ENCODE measurements at regions not wholly inside any gene's neighbourhood (a gene's known extent, or its start where the extent isn't known, plus 50 kb on each side); places are given as distances from the start of the nearest gene placed in this dataset.

GRCh38 chr13:56347014-56347413 is 793.7 kb upstream of the PRR20A start:
- no peaks in the 10 kb centered on the region for H3K36me3 ChIP-seq (ENCODE audit: control insufficient read depth in 2 of 2, extremely low read depth in 1 of 2, insufficient read depth in 2 of 2, low read length in 2 of 2)
- ChIA-PET CTCF (no interaction called here), POLR2A (no interaction called here)
- FAIRE-seq (no peak), DNase-seq (ENCODE audit: low read depth, low spot score) (no peak)
- no peak overlapping the region for H3K4me3 ChIP-seq (replicated peaks in 1 of 3; ENCODE audit: insufficient read depth in 1 of 3, low read depth in 1 of 3, low read length in 3 of 3)
- H3K79me2 ChIP-seq (ENCODE audit: control insufficient read depth, insufficient read depth, low read length) = no peaks in the 10 kb centered on the region
- no peaks in the 10 kb centered on the region for H4K20me1 ChIP-seq (replicated peaks; ENCODE audit: control insufficient read depth, extremely low read depth, insufficient read depth, low read length)
- H3K4me1 ChIP-seq (ENCODE audit: control insufficient read depth, extremely low read depth, insufficient read depth, low read length) = no peaks in the 10 kb centered on the region
- intact Hi-C loops (cut with micrococcal nuclease) = no loop called here
- dilution Hi-C loops (cut with MboI; ENCODE audit: extremely low pct_ligation_motif_present, low sequenced_read_pairs) = no loop called here
- no peaks in the 10 kb centered on the region for H3K9me1 ChIP-seq (replicated peaks; ENCODE audit: control insufficient read depth, extremely low read depth, insufficient read depth, low read length)
- no peak overlapping the region for H3K9ac ChIP-seq (replicated peaks; ENCODE audit: extremely low read depth, insufficient read depth, low read length)
- no peak for TF ChIP-seq MYC (IDR thresholded peaks at IDR 0.05; ENCODE audit: low read depth, low read length)
- TF ChIP-seq JUN (IDR thresholded peaks at IDR 0.05; ENCODE audit: borderline replicate concordance, insufficient read depth, insufficient read length, low read depth) = no peak
- TF ChIP-seq EZH2 (IDR thresholded peaks at IDR 0.05; ENCODE audit: borderline replicate concordance, low read depth, low read length, severe bottlenecking) = no peak
- TF ChIP-seq GATA2 (IDR thresholded peaks at IDR 0.05; ENCODE audit: insufficient read depth, insufficient read length, low read depth, low read length) = no peak
- TF ChIP-seq MAX (IDR thresholded peaks at IDR 0.05; ENCODE audit: insufficient read depth, insufficient read length) = no peak
- no peak for TF ChIP-seq POLR2AphosphoS5 (IDR thresholded peaks at IDR 0.05; ENCODE audit: insufficient read depth, low read depth, low read length)
- no peak for TF ChIP-seq POLR2A (IDR thresholded peaks at IDR 0.05; ENCODE audit: low read depth, low read length)
- TF ChIP-seq FOS (IDR thresholded peaks at IDR 0.05; ENCODE audit: borderline replicate concordance, insufficient read depth, low read length) = no peak
- no peak for TF ChIP-seq CTCF (IDR thresholded peaks at IDR 0.05; ENCODE audit: extremely low read depth in 1 of 2, insufficient read depth in 1 of 2, low read depth in 1 of 2, low read length in 2 of 2)
- H3K4me2 ChIP-seq (ENCODE audit: insufficient read depth, low read length) = no peak overlapping the region
- BruUV-seq (replicated peaks) = no TSS peak
- no peaks in the 10 kb centered on the region for H3K9me3 ChIP-seq (replicated peaks; ENCODE audit: control insufficient read depth, insufficient read depth, low read length)
- H3K27me3 ChIP-seq (ENCODE audit: control insufficient read depth in 2 of 2, insufficient read depth in 2 of 2, low read length in 2 of 2) = no peaks in the 10 kb centered on the region
- H3K27ac ChIP-seq (ENCODE audit: insufficient read depth, low read depth, low read length) = no peak overlapping the region
- no peak overlapping the region for H2AFZ ChIP-seq (ENCODE audit: low read depth, low read length)
